ENCODE measurements at regions not wholly inside any gene's neighbourhood (a gene's known extent, or its start where the extent isn't known, plus 50 kb on each side); places are given as distances from the start of the nearest gene placed in this dataset.
"Not testable (repeated sequence)": the region's sequence is repeated elsewhere in the genome, so short reads cannot be mapped to it uniquely, and the experiment has no call there.

GRCh38 chr4:147173322-147173721, 227.7 kb upstream of the TTC29 start:
- DNase-seq = no peak

GRCh38 chr4:147173797-147174432, 228.3 kb upstream of the TTC29 start:
- DNase-seq = no peak

- no peak for DNase-seq
Observed at GRCh38 chr4:147174591-147174990, 228.9 kb upstream of the TTC29 start.

GRCh38 chr4:147175460-147176025, 229.9 kb upstream of the TTC29 start:
- DNase-seq = no peak

GRCh38 chr4:147182041-147182440, 236.4 kb upstream of the TTC29 start:
- DNase-seq = no peak

- DNase-seq = no peak
Observed at GRCh38 chr4:147192679-147193078, 247.0 kb upstream of the TTC29 start.

- no peak for DNase-seq
Observed at GRCh38 chr4:147194114-147194513, 248.4 kb upstream of the TTC29 start.

- DNase-seq = no peak
Observed at GRCh38 chr4:147194604-147195003, 248.9 kb upstream of the TTC29 start.

GRCh38 chr4:147195386-147195785, 249.7 kb upstream of the TTC29 start:
- no peak for DNase-seq

GRCh38 chr4:147198411-147199051, 252.9 kb upstream of the TTC29 start:
- no peak for DNase-seq

GRCh38 chr4:147201016-147201415, 255.4 kb upstream of the TTC29 start:
- DNase-seq = no peak

GRCh38 chr4:147206807-147207206, 261.1 kb upstream of the TTC29 start:
- DNase-seq = no peak

GRCh38 chr4:147207911-147208310, 262.2 kb upstream of the TTC29 start:
- DNase-seq = no peak

GRCh38 chr4:147217655-147218054, 263.2 kb upstream of the EDNRA start:
- DNase-seq = no peak

- no peak for DNase-seq
Observed at GRCh38 chr4:147219145-147219544, 261.8 kb upstream of the EDNRA start.

GRCh38 chr4:147220833-147221232, 260.1 kb upstream of the EDNRA start:
- DNase-seq = no peak

- no peak for DNase-seq
Observed at GRCh38 chr4:147222906-147223305, 258.0 kb upstream of the EDNRA start.

- no peak for DNase-seq
Observed at GRCh38 chr4:147223576-147223975, 257.3 kb upstream of the EDNRA start.

- DNase-seq = no peak
Observed at GRCh38 chr4:147236806-147237205, 244.1 kb upstream of the EDNRA start.

- DNase-seq = no peak
Observed at GRCh38 chr4:147244786-147245185, 236.1 kb upstream of the EDNRA start.

GRCh38 chr4:147246096-147246495, 234.8 kb upstream of the EDNRA start:
- DNase-seq = no peak

GRCh38 chr4:147246528-147246927, 234.4 kb upstream of the EDNRA start:
- DNase-seq = not testable (repeated sequence)

- DNase-seq = no peak
Observed at GRCh38 chr4:147247579-147247978, 233.3 kb upstream of the EDNRA start.

- DNase-seq = no peak
Observed at GRCh38 chr4:147250062-147250461, 230.8 kb upstream of the EDNRA start.
